Liver (tissue), 7 donors: ENCODE measurements at regions not wholly inside any gene's neighbourhood (a gene's known extent, or its start where the extent isn't known, plus 50 kb on each side); places are given as distances from the start of the nearest gene placed in this dataset.
"Not testable (repeated sequence)": the region's sequence is repeated elsewhere in the genome, so short reads cannot be mapped to it uniquely, and the experiment has no call there.

Source experiments
- DNase-seq: peaks from one replicate; pipeline ENCODE4 v3.0.0-alpha.2; 2017; ENCODE audit warnings: low spot score
- H3K27ac ChIP-seq, 2 donors: one replicate each; pipeline ENCODE4 v1.7.0; 2013; ENCODE audit warnings: inconsistent platforms in 2 of 2, low read length in 2 of 2, control low read depth in 1 of 2, low read depth in 1 of 2, mild to moderate bottlenecking in 1 of 2
- H3K27me3 ChIP-seq, 4 donors: one replicate each; pipeline versions ENCODE4 v1.6.1 to v1.7.0; 2013; ENCODE audit warnings: low read length in 3 of 4, inconsistent platforms in 1 of 4, mild to moderate bottlenecking in 1 of 4, moderate library complexity in 1 of 4; ENCODE audit not compliant: control insufficient read depth in 4 of 4, insufficient read depth in 4 of 4
- H3K36me3 ChIP-seq, 4 donors: one replicate each; pipeline versions ENCODE4 v1.6.1 to v1.7.0; 2013; ENCODE audit warnings: low read length in 3 of 4, mild to moderate bottlenecking in 3 of 4, low read depth in 1 of 4, moderate library complexity in 1 of 4; ENCODE audit not compliant: control insufficient read depth in 4 of 4, insufficient read depth in 3 of 4
- H3K4me1 ChIP-seq, 4 donors: one replicate each; pipeline versions ENCODE4 v1.6.1 to v1.7.0; 2013; ENCODE audit warnings: low read length in 3 of 4, mild to moderate bottlenecking in 3 of 4, moderate library complexity in 1 of 4; ENCODE audit not compliant: control insufficient read depth in 4 of 4, insufficient read depth in 4 of 4
- H3K4me3 ChIP-seq, 3 donors: one replicate each; pipeline versions ENCODE4 v1.6.1 to v1.7.0; 2013; ENCODE audit warnings: low read length in 3 of 3, control low read depth in 1 of 3, low read depth in 1 of 3, mild to moderate bottlenecking in 1 of 3
- H3K9ac ChIP-seq, 2 donors: one replicate each; pipeline ENCODE4 v1.7.0; 2013; ENCODE audit warnings: low read length in 2 of 2, mild to moderate bottlenecking in 2 of 2, moderate library complexity in 2 of 2, control low read depth in 1 of 2, low read depth in 1 of 2
- H3K9me3 ChIP-seq, 4 donors: one replicate each; pipeline versions ENCODE4 v1.6.1 to v1.7.0; 2013; ENCODE audit warnings: low read length in 3 of 4; ENCODE audit not compliant: control insufficient read depth in 4 of 4
- EGR1 ChIP-seq, 2 donors: IDR thresholded peaks; 2 replicates each; pipeline ENCODE4 v1.6.1; 2016 to 2018; ENCODE audit warnings: antibody characterized with exemption in 2 of 2, low read depth in 2 of 2
- FOXA2 ChIP-seq: IDR thresholded peaks from 2 replicates; pipeline ENCODE4 v1.6.1; 2016; ENCODE audit warnings: antibody characterized with exemption
- GABPA ChIP-seq, 2 donors: IDR thresholded peaks in 1 of 2; conservative IDR thresholded peaks in 1 of 2; 2 replicates each; pipeline ENCODE4 v1.6.1; 2016; ENCODE audit warnings: antibody characterized with exemption in 2 of 2, mild to moderate bottlenecking in 1 of 2, moderate library complexity in 1 of 2
- HNF4A ChIP-seq, 2 donors: conservative IDR thresholded peaks; 2 replicates each; pipeline ENCODE4 v1.6.1; 2016; ENCODE audit warnings: antibody characterized with exemption in 2 of 2, mild to moderate bottlenecking in 2 of 2
- HNF4G ChIP-seq: IDR thresholded peaks from 2 replicates; pipeline ENCODE4 v1.6.1; 2016; ENCODE audit warnings: antibody characterized with exemption
- JUND ChIP-seq, 2 donors: IDR thresholded peaks; 2 replicates each; pipeline ENCODE4 v1.6.1; 2016; ENCODE audit warnings: antibody characterized with exemption in 2 of 2
- NR2F2 ChIP-seq: IDR thresholded peaks from 2 replicates; pipeline ENCODE4 v1.6.1; 2016; ENCODE audit warnings: antibody characterized with exemption
- TAF1 ChIP-seq: conservative IDR thresholded peaks from 2 replicates; pipeline ENCODE4 v1.6.1; 2016; ENCODE audit warnings: antibody characterized with exemption, mild to moderate bottlenecking
- YY1 ChIP-seq: IDR thresholded peaks from 2 replicates; pipeline ENCODE4 v1.6.1; 2016; ENCODE audit warnings: antibody characterized with exemption, mild to moderate bottlenecking
- WGBS: extraction: QIAGEN DNeasy Blood & Tissue Kit; methylation state at CpG from one replicate; pipeline ENCODE4 v1.1.7; 2013; 5-methylcytosine and 5-hydroxymethylcytosine counted together
- TF ChIP-seq, protein P1 (sequence below): IDR thresholded peaks from 2 replicates; pipeline ENCODE4 v1.6.1; 2016; ENCODE audit warnings: antibody characterized with exemption
- donor health status: healthy.
- donor health status: healthy.
- donor health status: healthy.
- donor health status: healthy.

DNA sequence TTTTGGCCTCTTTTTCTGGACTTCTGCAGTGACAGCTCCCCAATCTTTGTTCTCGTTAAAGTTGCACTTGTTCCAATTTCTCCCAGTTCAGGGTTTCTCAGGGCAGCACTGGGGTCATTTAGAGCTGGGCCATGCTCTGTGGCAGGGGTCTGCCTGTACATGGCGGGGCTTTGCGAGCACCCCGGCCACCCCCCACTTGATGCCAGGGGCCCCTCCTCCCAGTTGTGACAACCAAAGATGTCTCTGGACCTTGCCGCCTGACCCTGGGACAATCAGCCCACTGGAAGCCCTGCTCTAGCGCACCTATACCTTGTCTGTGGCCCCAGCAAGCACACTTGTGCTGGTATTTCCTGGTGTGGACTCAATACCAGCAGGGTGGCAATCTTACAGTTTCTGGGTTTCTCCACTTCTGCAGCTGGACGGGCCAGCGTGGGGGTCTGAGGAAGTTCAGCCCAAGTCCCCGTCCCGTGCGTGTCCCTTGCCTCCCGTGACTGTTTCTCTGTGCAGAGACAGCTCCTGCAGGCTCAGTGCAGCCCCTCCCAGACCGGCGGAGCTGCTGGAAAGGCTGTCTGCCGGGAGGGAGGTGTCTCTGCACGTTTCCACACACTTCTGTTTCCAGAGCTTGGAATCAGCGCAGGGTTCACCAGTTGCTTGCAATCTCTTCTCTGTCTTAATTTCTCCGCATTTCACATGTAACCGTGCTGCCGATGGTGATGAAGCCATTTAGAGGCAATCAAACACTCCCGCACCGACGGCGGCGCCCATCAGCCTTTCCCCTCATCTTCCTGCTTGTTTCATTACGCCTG lies 1328.9 kb downstream of the BRD1 start:
- DNase-seq: no peak
- Histone ChIP-seq H3K4me1 (no peaks in the 10 kb centered on the region), H3K27me3 (peaks cover 0 to 3% (median 1%) of the 10 kb centered on the region in 4 donors), H3K36me3 (no peaks in the 10 kb centered on the region), H3K9ac (no peak overlapping the region), H3K9me3 (no peaks in the 10 kb centered on the region), H3K4me3 (no peak overlapping the region), H3K27ac (no peak overlapping the region)
- TF ChIP-seq, protein P1, sequence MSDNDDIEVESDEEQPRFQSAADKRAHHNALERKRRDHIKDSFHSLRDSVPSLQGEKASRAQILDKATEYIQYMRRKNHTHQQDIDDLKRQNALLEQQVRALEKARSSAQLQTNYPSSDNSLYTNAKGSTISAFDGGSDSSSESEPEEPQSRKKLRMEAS: no peak
- TF ChIP-seq HNF4G (no peak), FOXA2 (no peak), TAF1 (no peak), GABPA (IDR thresholded peaks at IDR 0.05 in 1 of 2, conservative IDR thresholded peaks at IDR 0.05 in 1 of 2) (no peak), JUND (IDR thresholded peaks at IDR 0.05) (no peak)
- WGBS: 59% methylated on average over 26 of the region's 26 CpGs

DNA sequence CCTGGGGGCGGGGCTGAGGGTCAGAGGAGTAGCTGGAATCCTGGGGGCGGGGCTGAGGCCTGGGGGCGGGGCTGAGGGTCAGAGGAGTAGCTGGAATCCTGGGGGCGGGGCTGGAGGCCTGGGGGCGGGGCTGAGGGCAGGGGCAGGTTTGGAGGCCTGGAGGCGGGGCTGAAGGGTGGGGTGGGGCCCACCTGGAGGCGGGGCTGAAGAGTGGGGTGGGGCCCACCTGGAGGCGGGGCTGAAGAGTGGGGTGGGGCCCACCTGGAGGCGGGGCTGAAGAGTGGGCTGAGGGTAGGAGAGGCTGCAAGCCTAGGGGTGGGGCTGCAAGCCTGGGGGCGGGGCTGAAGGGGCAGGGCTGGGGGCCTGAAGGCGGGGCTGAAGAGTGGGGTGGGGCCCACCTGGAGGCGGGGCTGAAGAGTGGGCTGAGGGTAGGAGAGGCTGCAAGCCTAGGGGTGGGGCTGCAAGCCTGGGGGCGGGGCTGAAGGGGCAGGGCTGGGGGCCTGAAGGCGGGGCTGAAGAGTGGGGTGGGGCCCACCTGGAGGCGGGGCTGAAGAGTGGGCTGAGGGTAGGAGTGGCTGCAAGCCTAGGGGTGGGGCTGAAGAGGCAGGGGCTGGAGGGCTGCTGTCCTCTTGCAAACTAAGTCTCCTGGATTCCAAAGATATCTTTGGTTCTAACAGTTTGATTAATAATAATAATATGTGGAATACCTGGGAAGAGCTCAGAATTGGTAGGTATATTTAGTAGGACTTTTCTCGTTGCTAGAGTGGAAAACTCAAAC lies 1329.7 kb downstream of the BRD1 start:
- not testable (repeated sequence) for H3K27ac ChIP-seq, H3K27me3 ChIP-seq, H3K4me3 ChIP-seq, H3K9me3 ChIP-seq, DNase-seq, H3K36me3 ChIP-seq, H3K9ac ChIP-seq, H3K4me1 ChIP-seq
- WGBS: 73% methylated on average over 10 of the region's 16 CpGs

DNA sequence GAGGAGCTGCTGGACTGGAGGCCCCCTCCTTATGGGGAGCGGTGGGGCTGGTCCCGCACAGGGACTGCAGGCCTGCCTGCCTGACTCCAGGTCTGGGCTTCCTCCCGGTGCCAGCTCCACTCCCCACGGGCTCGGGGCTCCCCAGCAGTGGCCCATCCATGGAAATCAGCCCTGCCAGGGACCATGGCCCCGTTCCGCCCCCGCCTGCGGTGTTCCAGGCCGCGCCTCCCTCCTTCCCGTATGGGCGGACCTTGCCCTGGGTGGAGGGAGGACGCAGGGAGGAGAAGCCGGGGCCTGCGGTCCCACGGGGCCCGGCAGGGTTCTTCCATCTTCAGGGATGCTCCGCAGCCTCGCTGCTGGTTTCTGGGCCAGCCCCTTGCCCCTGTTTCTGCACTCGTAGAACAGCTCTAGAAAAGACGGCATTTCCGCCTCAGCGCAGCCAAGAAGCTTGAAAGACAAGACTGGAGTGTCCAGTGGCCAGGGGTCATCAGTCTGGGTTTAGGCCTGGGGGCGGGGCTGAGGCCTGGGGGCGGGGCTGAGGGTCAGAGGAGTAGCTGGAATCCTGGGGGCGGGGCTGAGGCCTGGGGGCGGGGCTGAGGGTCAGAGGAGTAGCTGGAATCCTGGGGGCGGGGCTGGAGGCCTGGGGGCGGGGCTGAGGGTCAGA lies 1330.6 kb downstream of the BRD1 start:
- Histone ChIP-seq H3K9me3 (no peaks in the 10 kb centered on the region), H3K9ac (no peak overlapping the region), H3K27ac (no peak overlapping the region), H3K27me3 (peaks cover 0 to 2% (median 0%) of the 10 kb centered on the region in 4 donors), H3K36me3 (no peaks in the 10 kb centered on the region), H3K4me1 (no peaks in the 10 kb centered on the region), H3K4me3 (no peak overlapping the region)
- DNase-seq: no peak
- no peak for TF ChIP-seq HNF4A (conservative IDR thresholded peaks at IDR 0.05)
- no peak for TF ChIP-seq TAF1
- no peak for TF ChIP-seq JUND (IDR thresholded peaks at IDR 0.05)
- TF ChIP-seq GABPA (IDR thresholded peaks at IDR 0.05 in 1 of 2, conservative IDR thresholded peaks at IDR 0.05 in 1 of 2): no peak
- TF ChIP-seq, protein P1: no peak
- TF ChIP-seq YY1: no peak
- TF ChIP-seq EGR1 (IDR thresholded peaks at IDR 0.05; ENCODE audit: low read depth in 2 of 2): no peak
- TF ChIP-seq NR2F2: no peak
- 65% methylated on average over 28 of the region's 30 CpGs for WGBS
